NCI-H128 (cell line): ENCODE measurements at regions not wholly inside any gene's neighbourhood (a gene's known extent, or its start where the extent isn't known, plus 50 kb on each side); places are given as distances from the start of the nearest gene placed in this dataset.

Source experiments
- DNase-seq: peaks from one replicate; lab custom pipeline; 2025; ENCODE audit not compliant: unreplicated experiment; lab: John Stamatoyannopoulos, UW

DNA sequence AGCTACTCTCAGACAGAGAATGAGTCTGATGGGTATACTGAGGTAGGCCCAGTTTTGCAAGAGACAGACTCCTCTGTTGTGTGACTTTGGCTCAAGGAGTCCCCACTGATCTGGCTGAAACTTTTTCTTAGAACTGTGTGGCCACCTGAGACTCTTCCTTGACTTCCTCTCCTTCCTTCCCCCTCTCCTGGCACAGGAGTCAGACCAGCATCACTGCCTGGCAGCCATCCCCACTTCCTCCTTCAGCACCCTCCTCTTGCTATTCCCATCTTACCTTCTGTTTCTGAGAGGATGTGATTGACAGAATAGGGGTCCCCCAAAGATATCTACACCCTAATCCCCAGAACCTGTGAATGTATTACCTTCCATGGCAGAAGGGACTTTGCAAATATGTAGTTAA lies 351.1 kb downstream of the MN1 start:
- DNase-seq = no peak

DNA sequence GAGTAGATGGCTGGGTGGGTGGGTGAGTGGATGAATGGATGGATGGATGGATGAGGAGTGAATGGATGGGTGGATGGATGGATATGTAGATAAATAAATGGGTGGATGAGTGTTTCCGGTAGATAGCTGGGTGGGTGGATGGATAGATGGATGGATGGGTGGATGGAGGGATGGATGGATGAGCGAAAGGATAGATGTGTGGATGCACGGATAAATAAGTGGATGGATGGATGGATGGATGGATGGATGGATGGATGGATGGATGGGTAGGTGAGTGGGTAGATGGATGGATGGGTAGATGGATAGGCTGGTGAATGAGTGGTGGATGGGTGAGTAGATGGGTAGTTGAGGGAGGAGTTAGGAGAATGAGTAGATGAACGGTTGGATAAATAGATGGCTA lies 349.3 kb downstream of the MN1 start:
- DNase-seq = no peak

GRCh38 chr22:27452922-27453321 lies 348.6 kb downstream of the MN1 start:
- no peak for DNase-seq

DNA sequence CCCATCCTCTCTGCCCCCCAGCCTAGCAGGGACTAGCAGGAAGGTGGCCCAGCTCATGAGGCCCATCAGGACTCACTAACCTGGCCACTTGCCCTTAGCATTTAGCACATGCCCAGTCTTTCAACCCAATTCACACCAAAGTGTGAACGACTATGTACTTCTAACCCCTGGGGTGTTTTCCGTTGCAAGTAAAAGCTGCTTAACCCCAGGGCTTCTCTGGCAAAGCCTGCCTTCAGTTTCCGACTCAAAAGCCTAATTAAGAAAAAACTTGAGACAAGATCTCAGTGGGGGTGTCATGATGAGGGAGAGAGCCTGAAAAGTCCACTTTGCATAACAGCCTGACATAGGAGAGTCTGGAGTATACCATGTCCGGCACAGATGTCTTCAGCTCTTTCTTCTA lies 347.8 kb downstream of the MN1 start:
- no peak for DNase-seq

DNA sequence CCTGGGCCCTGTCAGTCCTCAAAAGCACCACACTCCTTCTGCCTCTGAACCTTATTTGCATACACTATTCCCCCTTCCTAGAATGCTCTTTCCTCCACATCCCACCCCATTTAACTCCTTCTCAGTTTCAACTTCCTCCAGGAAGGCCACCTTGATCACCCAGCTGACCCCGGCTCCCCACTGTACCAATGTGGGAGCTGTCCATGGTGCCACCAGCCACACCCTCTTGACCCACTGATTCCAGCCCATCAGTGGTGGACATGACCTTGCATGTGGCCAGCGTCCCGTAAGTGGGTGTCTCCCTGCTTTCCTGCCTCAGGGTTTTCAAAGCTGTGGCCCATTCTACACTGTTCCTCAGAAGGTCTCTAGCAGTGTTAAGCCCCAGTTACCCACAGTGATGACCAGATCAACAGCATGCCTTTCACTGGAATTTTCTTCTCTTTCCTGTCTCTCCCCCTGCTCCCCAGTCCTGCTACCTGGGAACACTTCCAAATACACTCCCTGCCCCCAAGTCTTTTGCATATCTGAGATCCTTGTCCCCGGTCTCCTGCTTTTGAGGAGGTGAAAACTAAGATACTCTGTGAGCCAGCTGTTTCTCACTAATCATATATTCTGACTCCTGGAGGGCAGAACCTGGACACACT lies 346.6 kb downstream of the MN1 start:
- DNase-seq = no peak

DNA sequence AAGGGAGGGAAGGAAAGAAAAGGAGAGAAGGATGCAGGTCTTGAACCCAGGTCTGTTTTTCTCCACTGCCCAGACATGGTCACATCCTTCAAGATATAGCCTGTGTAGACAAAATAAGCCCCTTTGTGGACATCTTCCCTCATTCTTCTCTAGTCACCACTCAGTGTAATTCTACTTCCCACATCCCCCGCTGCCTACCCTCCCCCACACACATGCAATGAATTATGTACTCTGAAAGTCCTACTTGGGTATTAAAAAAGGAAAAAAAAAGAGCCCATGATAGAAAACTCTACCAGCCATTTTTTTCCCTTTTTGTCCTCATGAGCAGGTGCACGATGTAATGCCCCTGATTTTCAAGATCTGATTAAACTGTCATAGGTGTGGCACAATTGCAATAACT lies 346.0 kb downstream of the MN1 start:
- DNase-seq = no peak

GRCh38 chr22:27456696-27457503 lies 344.7 kb downstream of the MN1 start:
- no peak for DNase-seq

- DNase-seq = no peak
These were observed 341.6 kb downstream of the MN1 start for GRCh38 chr22:27459999-27460398.

DNA sequence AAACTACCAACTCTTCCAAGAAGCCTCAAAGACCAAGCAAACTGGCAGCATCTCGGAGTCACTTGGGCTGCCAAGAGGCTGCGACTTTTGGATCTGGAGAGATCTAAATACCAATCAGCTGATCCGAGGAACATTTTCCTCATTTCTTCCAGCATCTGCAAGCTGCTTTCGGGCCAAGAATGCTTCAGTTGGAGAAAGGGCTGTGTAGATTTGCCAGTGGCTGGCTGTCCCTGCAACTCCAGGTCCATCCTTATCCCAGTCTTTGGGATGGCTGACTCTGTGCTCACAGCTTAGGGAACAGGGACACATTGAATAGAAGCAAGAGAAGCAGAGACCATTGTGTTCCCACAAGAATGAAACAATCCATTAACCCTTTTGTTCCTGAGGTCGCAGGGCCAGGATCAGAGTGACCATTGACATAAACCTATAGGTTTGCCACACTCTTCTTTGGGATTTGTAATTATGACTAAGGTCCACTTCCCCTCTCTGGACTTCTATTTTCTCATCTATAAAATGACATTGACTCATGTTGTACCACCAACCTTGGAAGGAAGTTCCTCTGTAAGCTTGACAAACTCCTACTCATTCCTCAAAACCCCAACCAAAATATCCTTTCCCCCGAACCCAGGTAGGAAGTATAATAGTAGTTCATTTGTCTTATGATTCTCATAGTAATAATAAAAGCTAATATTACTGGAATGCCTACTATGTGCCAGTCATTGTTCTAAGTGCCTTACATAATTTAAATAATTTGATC lies 340.8 kb downstream of the MN1 start:
- DNase-seq = no peak

- no peak for DNase-seq
These were observed 340.1 kb downstream of the MN1 start for GRCh38 chr22:27461470-27461869.

DNA sequence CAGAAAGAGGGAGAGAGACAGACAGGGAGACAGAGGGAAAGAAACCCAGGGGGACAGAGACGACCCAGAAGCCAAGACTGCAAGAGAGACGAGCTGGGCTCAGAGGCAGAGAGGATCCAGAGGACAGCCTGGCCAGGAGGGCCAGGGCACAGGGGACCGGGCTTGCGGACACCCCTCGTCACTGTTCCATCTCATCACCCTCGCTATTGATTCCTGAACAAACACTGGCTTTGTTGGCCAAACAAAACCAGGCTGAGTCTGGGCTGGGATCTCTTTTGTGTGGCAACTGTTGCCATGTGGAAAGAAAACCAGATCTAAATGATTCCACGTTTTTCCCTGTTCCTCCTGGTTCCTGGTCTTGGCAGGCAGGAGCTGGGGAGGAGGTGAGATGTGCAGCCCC lies 339.4 kb downstream of the MN1 start:
- no peak for DNase-seq

DNA sequence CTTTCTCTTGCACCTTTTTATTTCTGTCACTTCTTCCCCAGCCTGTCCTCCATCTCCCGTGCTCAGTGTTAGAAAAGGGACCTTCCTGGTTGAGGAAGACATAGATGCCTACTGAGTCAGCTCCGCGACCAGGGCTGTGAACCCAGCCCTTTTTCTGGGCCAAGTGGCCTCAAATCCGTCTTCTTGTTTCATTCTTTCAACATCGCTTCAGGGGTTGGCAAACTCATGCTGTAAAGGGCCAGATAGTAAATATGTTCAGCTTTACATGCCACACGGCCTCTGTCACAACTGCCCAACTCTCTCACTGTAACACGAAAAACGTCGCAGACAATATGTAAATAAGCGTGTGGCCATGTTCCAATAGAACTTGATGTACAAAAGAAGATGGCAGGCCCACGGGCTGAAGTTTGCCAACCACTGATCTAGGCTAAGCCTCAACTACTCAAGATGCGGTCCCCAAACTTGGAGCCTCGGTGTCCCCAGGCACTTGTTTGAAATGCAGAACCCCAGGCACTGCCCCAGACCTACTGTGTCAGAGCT lies 338.4 kb downstream of the MN1 start:
- no peak for DNase-seq

- DNase-seq = no peak
These were observed 335.3 kb downstream of the MN1 start for GRCh38 chr22:27466229-27466628.

- DNase-seq = no peak
These were observed 334.6 kb downstream of the MN1 start for GRCh38 chr22:27466778-27467438.

DNA sequence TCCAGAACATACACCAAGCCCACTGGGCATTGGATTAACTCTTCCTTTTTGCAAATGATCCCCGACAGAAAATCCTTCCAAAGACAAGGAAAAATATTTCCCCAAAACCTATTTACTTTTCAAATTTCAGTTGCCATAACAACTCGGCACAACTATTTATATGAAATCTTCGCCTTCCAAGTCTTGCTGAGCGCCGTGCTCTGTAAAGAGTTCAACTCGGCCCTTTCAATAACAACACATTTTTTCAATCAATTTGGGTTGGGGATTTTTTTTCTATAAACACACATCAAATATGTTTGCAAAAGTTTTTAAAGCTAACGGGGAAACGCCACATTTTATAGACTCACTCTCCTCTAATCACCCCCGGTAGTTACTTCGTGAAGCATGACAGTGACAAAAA lies 333.8 kb downstream of the MN1 start:
- DNase-seq = no peak

DNA sequence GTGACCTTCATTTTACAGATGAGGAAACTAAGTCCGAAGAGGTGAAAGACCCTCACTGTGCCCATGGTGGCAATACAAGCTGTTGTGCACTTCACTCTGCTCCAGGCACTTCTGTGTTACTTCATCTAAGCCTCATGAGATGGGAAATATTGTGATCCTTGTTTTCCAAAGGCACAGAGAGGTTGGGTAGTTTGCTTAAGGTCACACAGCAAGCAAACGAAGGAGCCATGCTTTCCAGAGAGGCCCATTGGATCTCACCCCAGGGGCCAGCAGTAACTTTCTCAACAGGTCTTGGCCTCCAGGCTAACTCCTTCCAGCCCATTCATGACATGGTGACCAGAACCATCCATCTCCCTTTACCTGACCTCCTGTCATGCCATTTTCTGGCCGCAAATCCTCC lies 332.8 kb downstream of the MN1 start:
- no peak for DNase-seq

DNA sequence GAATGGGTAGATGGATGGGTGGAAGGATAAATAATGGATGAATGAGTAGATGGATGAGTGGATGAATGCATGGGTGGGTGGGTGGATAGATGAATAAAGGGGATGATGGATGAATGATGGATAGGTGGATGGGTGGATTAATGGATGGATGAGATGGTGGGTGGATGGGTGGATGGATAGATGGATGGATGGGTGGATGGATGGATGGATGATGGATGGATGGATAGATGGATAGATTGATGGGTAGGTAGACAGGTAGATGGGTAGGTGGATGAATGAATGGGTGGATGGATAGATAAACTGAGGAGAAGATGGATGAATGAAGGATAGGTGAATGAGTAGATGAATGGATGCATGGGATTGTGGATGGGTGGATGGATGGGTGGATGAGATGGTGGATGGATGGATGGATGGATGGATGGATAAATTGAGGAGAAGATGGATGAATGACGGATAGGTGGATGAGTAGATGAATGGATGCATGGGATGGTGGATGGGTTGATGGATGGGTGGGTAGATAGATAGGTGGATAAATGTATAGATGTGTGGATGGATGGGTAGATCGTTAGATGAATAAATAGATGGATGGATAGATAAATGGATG lies 331.3 kb downstream of the MN1 start:
- DNase-seq = no peak

DNA sequence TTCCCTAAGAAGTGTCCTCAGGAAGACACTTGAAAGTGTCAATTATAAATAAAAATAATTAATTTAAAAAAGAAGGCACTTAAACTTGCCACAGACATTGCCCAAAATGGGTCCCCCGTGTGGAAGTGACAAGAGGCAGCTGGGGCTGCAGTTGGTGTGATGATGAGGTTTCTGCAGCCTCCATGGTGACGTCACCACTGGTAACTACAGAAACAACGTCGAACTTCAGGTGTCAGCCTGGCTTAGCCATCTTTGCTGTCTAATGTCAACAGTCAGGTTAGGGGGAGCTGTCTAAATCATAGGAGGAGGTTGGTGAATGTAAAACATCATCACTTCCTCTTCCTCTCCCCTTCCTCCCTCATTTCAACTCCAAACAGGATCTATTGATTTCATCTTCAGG lies 328.6 kb downstream of the MN1 start:
- DNase-seq = no peak

GRCh38 chr22:27473533-27473932 lies 328.0 kb downstream of the MN1 start:
- no peak for DNase-seq

GRCh38 chr22:27474112-27474571 lies 327.4 kb downstream of the MN1 start:
- no peak for DNase-seq
